Erythroblast (primary cell): ENCODE measurements at regions not wholly inside any gene's neighbourhood (a gene's known extent, or its start where the extent isn't known, plus 50 kb on each side); places are given as distances from the start of the nearest gene placed in this dataset.

Experiments used
- GATA1 ChIP-seq: IDR thresholded peaks from 2 replicates; pipeline ENCODE4 v1.6.1; 2011; ENCODE audit warnings: low read depth, mild to moderate bottlenecking, control low read depth, low read length, moderate library complexity
- POLR2A ChIP-seq: IDR thresholded peaks from 2 replicates; pipeline ENCODE4 v1.6.1; 2011; ENCODE audit warnings: mild to moderate bottlenecking, low read length

DNA sequence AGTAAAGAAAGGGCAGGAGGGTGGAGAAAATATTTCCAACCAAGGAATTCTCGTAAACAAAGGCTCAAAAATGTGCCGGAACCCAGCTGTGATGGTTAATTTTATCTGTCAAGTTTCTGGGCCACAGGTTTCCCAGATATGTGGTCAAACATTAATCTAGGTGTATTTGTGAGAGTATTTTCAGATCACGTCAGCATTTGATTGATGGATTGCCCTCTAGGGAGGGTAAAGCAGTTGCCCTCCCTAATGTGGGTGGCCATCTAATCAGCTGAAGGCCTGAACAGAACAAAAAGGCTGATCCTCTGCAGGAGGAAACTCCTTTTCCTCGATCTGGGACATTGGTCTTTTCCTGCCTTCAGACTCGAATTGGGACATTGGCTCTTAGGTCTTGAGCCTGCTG, 298.7 kb upstream of the TCF21 start:
- TF ChIP-seq POLR2A (no peak), GATA1 (no peak)
